GM21825 (cell line): ENCODE measurements at regions not wholly inside any gene's neighbourhood (a gene's known extent, or its start where the extent isn't known, plus 50 kb on each side); places are given as distances from the start of the nearest gene placed in this dataset.
A peak's percentile ranks its signal among the peaks of the same experiment; 100 is the strongest.
"Not testable (repeated sequence)": the region's sequence is repeated elsewhere in the genome, so short reads cannot be mapped to it uniquely, and the experiment has no call there.

Experiments used
- ATAC-seq: cut with Tn5 transposase; IDR thresholded peaks from one replicate; pipeline ENCODE4 v1.9.1; 2021; ENCODE audit warnings: mild to moderate bottlenecking, moderate library complexity; ENCODE audit not compliant: unreplicated experiment

- no peak for ATAC-seq
Measured at GRCh38 chr6:4420160-4420865, 284.9 kb upstream of the ECI2 start.

- no peak for ATAC-seq
Measured at GRCh38 chr6:4415549-4415948, 280.2 kb upstream of the ECI2 start.

GRCh38 chr6:4414078-4414477, 278.7 kb upstream of the ECI2 start:
- not testable (repeated sequence) for ATAC-seq

- no peak for ATAC-seq
Measured at GRCh38 chr6:4413073-4413472, 277.7 kb upstream of the ECI2 start.

- no peak for ATAC-seq
Measured at GRCh38 chr6:4412488-4412887, 277.1 kb upstream of the ECI2 start.

GRCh38 chr6:4412077-4412476, 276.7 kb upstream of the ECI2 start:
- no peak for ATAC-seq

- peak; percentile 99 for ATAC-seq
Measured at GRCh38 chr6:4407710-4408109, 272.3 kb upstream of the ECI2 start.

- ATAC-seq: no peak
Measured at GRCh38 chr6:4405621-4406212, 270.3 kb upstream of the ECI2 start.

- no peak for ATAC-seq
Measured at GRCh38 chr6:4404415-4404814, 269.0 kb upstream of the ECI2 start.

GRCh38 chr6:4403828-4404227, 268.5 kb upstream of the ECI2 start:
- ATAC-seq: no peak

GRCh38 chr6:4403023-4403752, 267.8 kb upstream of the ECI2 start:
- no peak for ATAC-seq

GRCh38 chr6:4402477-4402976, 267.2 kb upstream of the ECI2 start:
- no peak for ATAC-seq

GRCh38 chr6:4401408-4402368, 266.3 kb upstream of the ECI2 start:
- ATAC-seq: no peak

- ATAC-seq: no peak
Measured at GRCh38 chr6:4399656-4400055, 264.3 kb upstream of the ECI2 start.

GRCh38 chr6:4398791-4399190, 263.4 kb upstream of the ECI2 start:
- no peak for ATAC-seq

GRCh38 chr6:4397307-4397706, 261.9 kb upstream of the ECI2 start:
- ATAC-seq: no peak

- ATAC-seq: no peak
Measured at GRCh38 chr6:4396044-4396443, 260.7 kb upstream of the ECI2 start.

- no peak for ATAC-seq
Measured at GRCh38 chr6:4395386-4395785, 260.0 kb upstream of the ECI2 start.

- no peak for ATAC-seq
Measured at GRCh38 chr6:4394786-4395185, 259.4 kb upstream of the ECI2 start.

GRCh38 chr6:4388675-4389074, 253.3 kb upstream of the ECI2 start:
- ATAC-seq: no peak

GRCh38 chr6:4384656-4385055, 249.3 kb upstream of the ECI2 start:
- ATAC-seq: no peak
